ENCODE measurements at regions not wholly inside any gene's neighbourhood (a gene's known extent, or its start where the extent isn't known, plus 50 kb on each side); places are given as distances from the start of the nearest gene placed in this dataset.
"Not testable (repeated sequence)": the region's sequence is repeated elsewhere in the genome, so short reads cannot be mapped to it uniquely, and the experiment has no call there.

DNA sequence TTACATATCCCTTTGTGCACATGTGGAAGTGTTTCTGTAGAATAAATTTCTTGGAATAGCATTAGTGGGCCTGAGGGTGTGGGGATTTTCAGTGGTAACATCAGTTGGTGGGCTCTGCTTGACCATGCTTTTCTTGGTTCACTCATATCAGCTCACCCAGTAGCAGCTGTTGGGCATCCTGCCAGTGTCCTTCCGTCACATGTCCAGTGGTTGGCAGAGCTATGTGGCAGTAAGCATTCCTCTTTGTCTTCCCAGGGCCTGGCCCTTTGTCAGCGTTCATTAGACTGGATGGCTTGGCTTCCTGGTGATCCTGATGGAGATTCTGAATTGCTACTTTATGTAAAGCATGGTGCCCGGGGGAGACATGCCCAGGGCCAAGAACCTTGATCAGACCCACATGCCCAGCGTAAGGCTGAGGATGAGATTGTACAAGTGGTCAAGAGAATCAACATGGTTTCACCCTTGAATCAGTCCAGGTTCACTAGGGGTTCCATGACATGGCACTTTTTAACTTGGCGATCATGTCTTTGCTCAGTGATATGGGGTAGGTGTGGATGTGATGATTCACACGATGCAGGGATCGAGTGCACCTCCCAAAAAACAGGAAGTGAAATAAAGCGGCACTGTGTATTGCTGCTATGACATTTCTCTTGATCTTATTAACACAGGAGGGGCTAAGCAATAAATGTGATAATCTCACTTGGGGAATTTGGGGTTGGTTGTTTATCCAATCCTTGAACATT lies 72.1 kb upstream of the IGFBP7 start:
- Histone ChIP-seq H3K36me3 (replicated peaks in 1 of 2; ENCODE audit: control insufficient read depth in 1 of 2, insufficient read depth in 2 of 2, low read length in 1 of 2) (no peaks in the 10 kb centered on the region), H2AFZ (ENCODE audit: low read depth) (no peak overlapping the region), H3K27ac (ENCODE audit: low read depth in 2 of 2, low read length in 1 of 2) (no peak overlapping the region), H3K4me1 (ENCODE audit: control insufficient read depth in 1 of 2, insufficient read depth in 2 of 2, low read depth in 1 of 2, low read length in 1 of 2) (peaks cover 0 to 5% of the 10 kb centered on the region in 2 experiments; a peak in 1 of 4 replicates), H3K9me2 (no peaks in the 10 kb centered on the region), H3F3A (replicated peaks; ENCODE audit: insufficient read depth) (no peaks in the 10 kb centered on the region), H3K27me3 (ENCODE audit: insufficient read depth) (no peaks in the 10 kb centered on the region), H3K4me2 (no peak overlapping the region), H3K9ac (no peak overlapping the region), H3K79me2 (ENCODE audit: insufficient read depth) (no peaks in the 10 kb centered on the region), H4K20me1 (ENCODE audit: insufficient read depth) (no peaks in the 10 kb centered on the region), H3K4me3 (ENCODE audit: low read depth in 2 of 2, low read length in 1 of 2) (no peak overlapping the region), H3K9me3 (no peaks in the 10 kb centered on the region)
- peak; percentile 61 for DNase-seq
- no peak for TF ChIP-seq RCOR1 (IDR thresholded peaks at IDR 0.05; ENCODE audit: low read length)
- TF ChIP-seq, protein P1, sequence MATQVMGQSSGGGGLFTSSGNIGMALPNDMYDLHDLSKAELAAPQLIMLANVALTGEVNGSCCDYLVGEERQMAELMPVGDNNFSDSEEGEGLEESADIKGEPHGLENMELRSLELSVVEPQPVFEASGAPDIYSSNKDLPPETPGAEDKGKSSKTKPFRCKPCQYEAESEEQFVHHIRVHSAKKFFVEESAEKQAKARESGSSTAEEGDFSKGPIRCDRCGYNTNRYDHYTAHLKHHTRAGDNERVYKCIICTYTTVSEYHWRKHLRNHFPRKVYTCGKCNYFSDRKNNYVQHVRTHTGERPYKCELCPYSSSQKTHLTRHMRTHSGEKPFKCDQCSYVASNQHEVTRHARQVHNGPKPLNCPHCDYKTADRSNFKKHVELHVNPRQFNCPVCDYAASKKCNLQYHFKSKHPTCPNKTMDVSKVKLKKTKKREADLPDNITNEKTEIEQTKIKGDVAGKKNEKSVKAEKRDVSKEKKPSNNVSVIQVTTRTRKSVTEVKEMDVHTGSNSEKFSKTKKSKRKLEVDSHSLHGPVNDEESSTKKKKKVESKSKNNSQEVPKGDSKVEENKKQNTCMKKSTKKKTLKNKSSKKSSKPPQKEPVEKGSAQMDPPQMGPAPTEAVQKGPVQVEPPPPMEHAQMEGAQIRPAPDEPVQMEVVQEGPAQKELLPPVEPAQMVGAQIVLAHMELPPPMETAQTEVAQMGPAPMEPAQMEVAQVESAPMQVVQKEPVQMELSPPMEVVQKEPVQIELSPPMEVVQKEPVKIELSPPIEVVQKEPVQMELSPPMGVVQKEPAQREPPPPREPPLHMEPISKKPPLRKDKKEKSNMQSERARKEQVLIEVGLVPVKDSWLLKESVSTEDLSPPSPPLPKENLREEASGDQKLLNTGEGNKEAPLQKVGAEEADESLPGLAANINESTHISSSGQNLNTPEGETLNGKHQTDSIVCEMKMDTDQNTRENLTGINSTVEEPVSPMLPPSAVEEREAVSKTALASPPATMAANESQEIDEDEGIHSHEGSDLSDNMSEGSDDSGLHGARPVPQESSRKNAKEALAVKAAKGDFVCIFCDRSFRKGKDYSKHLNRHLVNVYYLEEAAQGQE (IDR thresholded peaks at IDR 0.05; ENCODE audit: low read depth, low read length): no peak
- no peak for TF ChIP-seq GABPA (IDR thresholded peaks at IDR 0.05; ENCODE audit: low read depth)
- no peak for TF ChIP-seq POLR2AphosphoS5 (IDR thresholded peaks at IDR 0.05; ENCODE audit: low read depth, low read length)
- no peak for TF ChIP-seq RFX5 (IDR thresholded peaks at IDR 0.05; ENCODE audit: low read length)
- TF ChIP-seq ELF1 (IDR thresholded peaks at IDR 0.05): no peak
- no peak for TF ChIP-seq SMC3 (IDR thresholded peaks at IDR 0.05; ENCODE audit: low read depth, low read length)
- POLR2A ChIA-PET: interaction anchor here (0.6 kb wide), 1 partner anchor 14 kb away, joined by 3 read pairs; no protein-coding TSS in a partner anchor
- 62% methylated on average over 8 of the region's 8 CpGs for WGBS (ENCODE audit: low lambda C conversion rate)
- CTCF ChIA-PET: interaction anchor here (1.1 to 2.8 kb wide), 4 partner anchors 8 to 18 kb away, joined by 3 to 14 read pairs (median 4); no protein-coding TSS in a partner anchor

DNA sequence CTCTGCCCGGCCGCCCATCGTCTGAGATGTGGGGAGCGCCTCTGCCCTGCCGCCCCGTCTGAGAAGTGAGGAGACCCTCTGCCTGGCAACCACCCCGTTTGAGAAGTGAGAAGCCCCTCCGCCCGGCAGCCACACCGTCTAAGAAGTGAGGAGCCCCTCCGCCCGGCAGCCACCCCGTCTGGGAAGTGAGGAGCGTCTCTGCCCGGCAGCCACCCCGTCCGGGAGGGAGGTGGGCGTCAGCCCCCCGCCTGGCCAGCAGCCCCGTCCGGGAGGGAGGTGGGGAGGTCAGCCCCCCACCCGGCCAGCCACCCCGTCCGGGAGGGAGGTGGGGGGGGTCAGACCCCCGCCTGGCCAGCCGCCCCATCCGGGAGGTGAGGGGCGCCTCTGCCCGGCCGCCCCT lies 63.0 kb upstream of the IGFBP7 start:
- CTCF ChIA-PET: interaction anchor here (2.0 kb wide), 1 partner anchor 9 kb away, joined by 13 read pairs; no protein-coding TSS in a partner anchor
- H3K27me3 ChIP-seq (ENCODE audit: insufficient read depth); H2AFZ ChIP-seq (ENCODE audit: low read depth); H3K36me3 ChIP-seq (replicated peaks in 1 of 2; ENCODE audit: control insufficient read depth in 1 of 2, insufficient read depth in 2 of 2, low read length in 1 of 2); H3K9ac ChIP-seq; DNase-seq; H3K27ac ChIP-seq (ENCODE audit: low read depth in 2 of 2, low read length in 1 of 2); POLR2A ChIA-PET; H3K79me2 ChIP-seq (ENCODE audit: insufficient read depth); H3K9me2 ChIP-seq; H3K4me3 ChIP-seq (ENCODE audit: low read depth in 2 of 2, low read length in 1 of 2); H3K4me2 ChIP-seq; H3K9me3 ChIP-seq; H3K4me1 ChIP-seq (ENCODE audit: control insufficient read depth in 1 of 2, insufficient read depth in 2 of 2, low read depth in 1 of 2, low read length in 1 of 2); H3F3A ChIP-seq (replicated peaks; ENCODE audit: insufficient read depth); H4K20me1 ChIP-seq (ENCODE audit: insufficient read depth): not testable (repeated sequence)
- WGBS (ENCODE audit: low lambda C conversion rate): 89% methylated on average over 9 of the region's 30 CpGs

DNA sequence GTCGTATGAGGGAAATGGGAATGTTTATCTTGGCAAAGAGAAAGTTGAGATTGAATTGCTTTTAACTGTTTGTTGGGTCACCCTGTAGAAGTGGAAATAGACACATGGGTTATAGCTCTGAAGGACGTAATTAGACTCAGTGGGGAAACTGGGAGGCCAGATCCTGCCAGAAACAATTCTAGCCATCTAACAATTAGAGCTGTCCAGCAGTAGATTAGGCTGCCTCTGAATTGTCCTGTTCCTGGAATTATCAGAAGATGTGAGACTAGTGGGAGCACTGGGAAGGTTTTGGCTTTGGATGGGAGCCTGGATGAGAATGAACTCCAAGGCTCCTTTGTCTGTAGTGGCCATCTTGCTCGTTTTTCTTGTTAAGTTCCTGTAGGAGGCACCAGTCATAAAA lies 61.9 kb upstream of the IGFBP7 start:
- Histone ChIP-seq H3K36me3 (replicated peaks in 1 of 2; ENCODE audit: control insufficient read depth in 1 of 2, insufficient read depth in 2 of 2, low read length in 1 of 2) (no peaks in the 10 kb centered on the region), H3K9ac (no peak overlapping the region), H3K4me2 (no peak overlapping the region), H3K27me3 (ENCODE audit: insufficient read depth) (no peaks in the 10 kb centered on the region), H3F3A (replicated peaks; ENCODE audit: insufficient read depth) (no peaks in the 10 kb centered on the region), H3K27ac (ENCODE audit: low read depth in 2 of 2, low read length in 1 of 2) (no peak overlapping the region), H3K4me3 (ENCODE audit: low read depth in 2 of 2, low read length in 1 of 2) (no peak overlapping the region), H2AFZ (ENCODE audit: low read depth) (no peak overlapping the region), H4K20me1 (ENCODE audit: insufficient read depth) (no peaks in the 10 kb centered on the region), H3K9me3 (no peaks in the 10 kb centered on the region), H3K79me2 (ENCODE audit: insufficient read depth) (no peaks in the 10 kb centered on the region), H3K9me2 (no peaks in the 10 kb centered on the region), H3K4me1 (ENCODE audit: control insufficient read depth in 1 of 2, insufficient read depth in 2 of 2, low read depth in 1 of 2, low read length in 1 of 2) (peaks cover 0 to 2% of the 10 kb centered on the region in 2 experiments; a peak in 2 of 4 replicates)
- TF ChIP-seq, protein P2, sequence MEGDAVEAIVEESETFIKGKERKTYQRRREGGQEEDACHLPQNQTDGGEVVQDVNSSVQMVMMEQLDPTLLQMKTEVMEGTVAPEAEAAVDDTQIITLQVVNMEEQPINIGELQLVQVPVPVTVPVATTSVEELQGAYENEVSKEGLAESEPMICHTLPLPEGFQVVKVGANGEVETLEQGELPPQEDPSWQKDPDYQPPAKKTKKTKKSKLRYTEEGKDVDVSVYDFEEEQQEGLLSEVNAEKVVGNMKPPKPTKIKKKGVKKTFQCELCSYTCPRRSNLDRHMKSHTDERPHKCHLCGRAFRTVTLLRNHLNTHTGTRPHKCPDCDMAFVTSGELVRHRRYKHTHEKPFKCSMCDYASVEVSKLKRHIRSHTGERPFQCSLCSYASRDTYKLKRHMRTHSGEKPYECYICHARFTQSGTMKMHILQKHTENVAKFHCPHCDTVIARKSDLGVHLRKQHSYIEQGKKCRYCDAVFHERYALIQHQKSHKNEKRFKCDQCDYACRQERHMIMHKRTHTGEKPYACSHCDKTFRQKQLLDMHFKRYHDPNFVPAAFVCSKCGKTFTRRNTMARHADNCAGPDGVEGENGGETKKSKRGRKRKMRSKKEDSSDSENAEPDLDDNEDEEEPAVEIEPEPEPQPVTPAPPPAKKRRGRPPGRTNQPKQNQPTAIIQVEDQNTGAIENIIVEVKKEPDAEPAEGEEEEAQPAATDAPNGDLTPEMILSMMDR (IDR thresholded peaks at IDR 0.05): no peak
- no peak for TF ChIP-seq RFX5 (IDR thresholded peaks at IDR 0.05; ENCODE audit: low read length)
- no peak for TF ChIP-seq TCF12 (IDR thresholded peaks at IDR 0.05)
- no peak for TF ChIP-seq MEF2A (IDR thresholded peaks at IDR 0.05; ENCODE audit: borderline replicate concordance, low read depth)
- TF ChIP-seq GATA2 (CRISPR knock-in tag; IDR thresholded peaks at IDR 0.05): no peak
- no peak for TF ChIP-seq RXRA (IDR thresholded peaks at IDR 0.05; ENCODE audit: borderline replicate concordance, low read depth)
- TF ChIP-seq RCOR1 (IDR thresholded peaks at IDR 0.05; ENCODE audit: low read length): no peak
- TF ChIP-seq, protein P3, sequence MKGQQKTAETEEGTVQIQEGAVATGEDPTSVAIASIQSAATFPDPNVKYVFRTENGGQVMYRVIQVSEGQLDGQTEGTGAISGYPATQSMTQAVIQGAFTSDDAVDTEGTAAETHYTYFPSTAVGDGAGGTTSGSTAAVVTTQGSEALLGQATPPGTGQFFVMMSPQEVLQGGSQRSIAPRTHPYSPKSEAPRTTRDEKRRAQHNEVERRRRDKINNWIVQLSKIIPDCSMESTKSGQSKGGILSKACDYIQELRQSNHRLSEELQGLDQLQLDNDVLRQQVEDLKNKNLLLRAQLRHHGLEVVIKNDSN (IDR thresholded peaks at IDR 0.05; ENCODE audit: borderline replicate concordance, low read depth): no peak
- no peak for TF ChIP-seq MXI1 (IDR thresholded peaks at IDR 0.05; ENCODE audit: low read depth, low read length)
- ChIA-PET POLR2A (no interaction called here), CTCF (interaction anchor here (1.2 kb wide), 2 partner anchors 9 to 19 kb away, joined by 3 to 8 read pairs; no protein-coding TSS in a partner anchor)
- WGBS (ENCODE audit: low lambda C conversion rate): 37% methylated on average over 3 of the region's 3 CpGs
- DNase-seq: no peak

Data from SK-N-SH (cell line).